B cell (primary cell): ENCODE measurements at regions not wholly inside any gene's neighbourhood (a gene's known extent, or its start where the extent isn't known, plus 50 kb on each side); places are given as distances from the start of the nearest gene placed in this dataset.

Experiments
- ATAC-seq: fragments of 200-7000 bp; cut with Tn5 transposase; one replicate; pipeline ENCODE4 v1.10.0; 2021; ENCODE audit warnings: low read depth, mild to moderate bottlenecking, moderate number of reproducible peaks, moderate library complexity
- CTCF ChIA-PET: fragments of 350-600 bp; sonication (Branson Sonifier 250); formaldehyde crosslinking; loops from one replicate; lab custom pipeline; 2021; ENCODE audit warnings: antibody characterized with exemption, inconsistent platforms; lab: Charles Lee
- POLR2A ChIA-PET: fragments of 350-600 bp; sonication (Branson Sonifier 250); formaldehyde crosslinking; loops from one replicate; lab custom pipeline; 2021; ENCODE audit warnings: antibody characterized with exemption; lab: Charles Lee
- DNase-seq: peaks from one replicate; pipeline ENCODE4 v3.0.0; 2013
- H2AFZ ChIP-seq: 2 replicates; pipeline ENCODE4 v1.6.1; 2012; ENCODE audit warnings: mild to moderate bottlenecking, low read depth, low read length; ENCODE audit not compliant: insufficient read depth, poor library complexity, severe bottlenecking
- H3K27ac ChIP-seq, 2 donors: 1 replicate in 1 of 2; 2 replicates in 1 of 2; pipeline ENCODE4 v1.5.1; 2012 to 2013; ENCODE audit warnings: low read length in 2 of 2, mild to moderate bottlenecking in 2 of 2, moderate library complexity in 1 of 2
- H3K27me3 ChIP-seq, 4 experiments: fragments of 200-600 bp in 1 of 4; sonication (generic) in 1 of 4; replicated peaks in 1 of 4; 1 replicate in 2 of 4; 2 replicates in 2 of 4; pipeline versions ENCODE4 v1.6.1 to v1.7.0; 2013 to 2016; ENCODE audit warnings: low read length in 3 of 4, mild to moderate bottlenecking in 2 of 4, mixed read lengths in 1 of 4, moderate library complexity in 1 of 4; ENCODE audit not compliant: insufficient read depth in 4 of 4, control insufficient read depth in 3 of 4; ENCODE audit errors: control extremely low read depth in 1 of 4
- H3K36me3 ChIP-seq, 2 experiments: replicated peaks in 1 of 2; 1 replicate in 1 of 2; 2 replicates in 1 of 2; pipeline versions ENCODE4 v1.6.1 to v1.7.1; 2013; ENCODE audit warnings: low read length in 1 of 2; ENCODE audit not compliant: insufficient read depth in 2 of 2, control insufficient read depth in 1 of 2; ENCODE audit errors: control extremely low read depth in 1 of 2, extremely low read depth in 1 of 2
- H3K4me1 ChIP-seq, 2 donors: fragments of 200-600 bp in 1 of 2; sonication (generic) in 1 of 2; 1 replicate in 1 of 2; 2 replicates in 1 of 2; pipeline versions ENCODE4 v1.5.1 to v1.6.1; 2013 to 2017; ENCODE audit warnings: low read length in 2 of 2; ENCODE audit not compliant: control insufficient read depth in 2 of 2, insufficient read depth in 2 of 2
- H3K4me2 ChIP-seq: replicated peaks from 2 replicates; pipeline ENCODE3; 2012; ENCODE audit warnings: mild to moderate bottlenecking, low read depth, low read length; ENCODE audit not compliant: poor library complexity, severe bottlenecking
- H3K4me3 ChIP-seq, 5 experiments: fragments of 200-600 bp in 1 of 5; sonication (generic) in 1 of 5; 1 replicate in 3 of 5; 2 replicates in 2 of 5; pipeline versions ENCODE4 v1.5.1 to v1.7.0; 2011 to 2016; ENCODE audit warnings: low read length in 4 of 5, mild to moderate bottlenecking in 4 of 5, low read depth in 2 of 5, control low read depth in 1 of 5, moderate library complexity in 1 of 5; ENCODE audit not compliant: insufficient read depth in 1 of 5; ENCODE audit errors: control extremely low read depth in 1 of 5, extremely low read depth in 1 of 5
- H3K79me2 ChIP-seq: fragments of 200-600 bp; sonication (generic); one replicate; pipeline ENCODE4 v1.6.0; 2016; ENCODE audit warnings: low read length; ENCODE audit not compliant: control insufficient read depth, insufficient read depth
- H3K9ac ChIP-seq: fragments of 200-600 bp; sonication (generic); 2 replicates; pipeline ENCODE4 v1.6.1; 2017; ENCODE audit warnings: mild to moderate bottlenecking, low read length, moderate library complexity
- H3K9me3 ChIP-seq, 3 donors: one replicate each; pipeline versions ENCODE4 v1.6.1 to v1.7.1; 2013; ENCODE audit warnings: low read length in 2 of 3; ENCODE audit not compliant: control insufficient read depth in 2 of 3, insufficient read depth in 1 of 3; ENCODE audit errors: control extremely low read depth in 1 of 3
- H4K20me1 ChIP-seq: 2 replicates; pipeline ENCODE4 v1.6.0; 2012; ENCODE audit warnings: mild to moderate bottlenecking, low read length; ENCODE audit not compliant: insufficient read depth, control insufficient read depth, poor library complexity, severe bottlenecking
- H3K27ac Mint-ChIP-seq: one replicate; pipeline ENCODE4 v1.8.0; 2021; ENCODE audit warnings: mixed read lengths
- H3K27me3 Mint-ChIP-seq: one replicate; pipeline ENCODE4 v1.8.0; 2021; ENCODE audit warnings: mixed read lengths
- H3K4me1 Mint-ChIP-seq: one replicate; pipeline ENCODE4 v1.8.0; 2021; ENCODE audit warnings: mixed read lengths
- H3K4me3 Mint-ChIP-seq: one replicate; pipeline ENCODE4 v1.8.0; 2021; ENCODE audit warnings: mixed read lengths
- H3K9me3 Mint-ChIP-seq: one replicate; pipeline ENCODE4 v1.8.0; 2022; ENCODE audit warnings: mixed read lengths; ENCODE audit not compliant: insufficient read depth
- EZH2 ChIP-seq: IDR thresholded peaks from 2 replicates; pipeline ENCODE4 v1.6.1; 2012; ENCODE audit warnings: borderline replicate concordance, low read depth, mild to moderate bottlenecking, moderate library complexity, low read length; ENCODE audit not compliant: insufficient read depth, poor library complexity, severe bottlenecking
- WGBS: methylation state at CpG from one replicate; pipeline ENCODE4 v1.1.5; 2013; ENCODE audit warnings: missing lambda C conversion rate; ENCODE audit not compliant: insufficient coverage; 5-methylcytosine and 5-hydroxymethylcytosine counted together
- intact Hi-C: fragments of 100-400 bp; cut with micrococcal nuclease; formaldehyde crosslinking; loops from one replicate; pipeline ENCODE4 v1.10.0; 2022
- TF ChIP-seq, protein P1 (sequence below): fragments of 200-600 bp; IDR thresholded peaks from one replicate; pipeline ENCODE4 v1.8.0; 2022; ENCODE audit warnings: antibody characterized with exemption, mild to moderate bottlenecking

DNA sequence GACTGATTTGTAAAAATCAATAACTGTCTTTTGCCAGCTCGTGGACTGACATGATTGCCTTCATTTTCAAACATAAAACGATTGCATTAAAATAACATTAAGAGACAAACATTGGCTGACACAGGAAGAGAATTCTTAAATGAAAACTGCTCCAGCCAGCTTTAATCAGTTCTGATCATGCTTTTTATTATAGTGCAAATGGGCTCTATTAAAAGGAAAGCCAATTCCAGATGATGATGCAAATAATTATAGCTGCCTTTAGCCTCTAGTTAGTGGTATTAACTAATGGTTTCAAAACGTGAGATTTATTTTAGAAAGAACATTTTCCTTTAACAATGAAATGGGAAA lies 301.8 kb upstream of the UBE2E3 start:
- ATAC-seq (no peak), DNase-seq (no peak)
- no peaks in the 10 kb centered on the region for H3K4me1 ChIP-seq
- H3K4me3 ChIP-seq: no peak overlapping the region
- no peaks in the 10 kb centered on the region for H3K79me2 ChIP-seq
- no peaks in the 10 kb centered on the region for H4K20me1 ChIP-seq
- no peak overlapping the region for H3K9ac ChIP-seq
- H3K4me2 ChIP-seq: no peak overlapping the region
- WGBS: no CpG with 5 or more reads among the region's 3 CpGs
- POLR2A ChIA-PET: no interaction called here
- H2AFZ ChIP-seq: no peak overlapping the region
- no peak for TF ChIP-seq EZH2
- TF ChIP-seq, protein P1, sequence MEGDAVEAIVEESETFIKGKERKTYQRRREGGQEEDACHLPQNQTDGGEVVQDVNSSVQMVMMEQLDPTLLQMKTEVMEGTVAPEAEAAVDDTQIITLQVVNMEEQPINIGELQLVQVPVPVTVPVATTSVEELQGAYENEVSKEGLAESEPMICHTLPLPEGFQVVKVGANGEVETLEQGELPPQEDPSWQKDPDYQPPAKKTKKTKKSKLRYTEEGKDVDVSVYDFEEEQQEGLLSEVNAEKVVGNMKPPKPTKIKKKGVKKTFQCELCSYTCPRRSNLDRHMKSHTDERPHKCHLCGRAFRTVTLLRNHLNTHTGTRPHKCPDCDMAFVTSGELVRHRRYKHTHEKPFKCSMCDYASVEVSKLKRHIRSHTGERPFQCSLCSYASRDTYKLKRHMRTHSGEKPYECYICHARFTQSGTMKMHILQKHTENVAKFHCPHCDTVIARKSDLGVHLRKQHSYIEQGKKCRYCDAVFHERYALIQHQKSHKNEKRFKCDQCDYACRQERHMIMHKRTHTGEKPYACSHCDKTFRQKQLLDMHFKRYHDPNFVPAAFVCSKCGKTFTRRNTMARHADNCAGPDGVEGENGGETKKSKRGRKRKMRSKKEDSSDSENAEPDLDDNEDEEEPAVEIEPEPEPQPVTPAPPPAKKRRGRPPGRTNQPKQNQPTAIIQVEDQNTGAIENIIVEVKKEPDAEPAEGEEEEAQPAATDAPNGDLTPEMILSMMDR: no peak
- H3K9me3 ChIP-seq: no peaks in the 10 kb centered on the region
- Mint-ChIP-seq H3K27ac (no peak overlapping the region), H3K27me3 (peaks cover 8% of the 10 kb centered on the region), H3K4me1 (no peaks in the 10 kb centered on the region), H3K4me3 (no peak overlapping the region), H3K9me3 (no peaks in the 10 kb centered on the region)
- intact Hi-C loops: no loop called here
- no peaks in the 10 kb centered on the region for H3K27me3 ChIP-seq
- no peaks in the 10 kb centered on the region for H3K36me3 ChIP-seq
- CTCF ChIA-PET: no interaction called here
- H3K27ac ChIP-seq: no peak overlapping the region

DNA sequence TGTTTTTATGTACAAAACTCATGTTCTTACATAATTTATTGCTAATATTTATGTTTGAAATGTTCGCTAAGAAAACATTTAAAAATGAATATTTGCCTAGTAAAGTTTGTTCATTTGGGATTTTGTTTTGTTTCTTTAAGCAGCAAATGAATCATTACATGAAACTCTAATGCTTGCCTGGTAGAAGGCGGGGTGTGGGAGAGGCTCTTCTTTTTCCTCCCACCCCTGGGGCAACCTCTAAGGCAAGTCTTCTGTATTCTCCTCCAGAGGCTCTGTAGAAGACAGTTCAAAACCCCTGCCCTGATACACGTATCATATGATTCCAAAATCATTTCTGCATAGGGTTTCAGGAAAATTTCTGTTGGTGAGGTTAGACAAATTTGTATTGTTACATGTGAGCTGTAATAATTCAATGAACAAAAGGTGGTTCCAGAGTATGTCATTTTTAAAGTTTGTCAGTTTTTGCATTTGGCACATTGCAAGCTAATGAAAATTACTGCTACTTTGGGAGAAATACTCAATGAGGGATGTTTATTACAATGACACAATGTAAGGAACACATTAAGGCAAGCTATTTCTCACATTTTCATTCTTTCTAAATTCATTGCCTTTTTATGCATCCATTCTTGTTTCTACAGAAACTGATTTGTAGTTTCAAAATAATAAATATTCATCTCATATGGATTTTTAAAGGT lies 302.3 kb upstream of the UBE2E3 start:
- Histone ChIP-seq H4K20me1 (no peaks in the 10 kb centered on the region), H3K27me3 (no peaks in the 10 kb centered on the region), H2AFZ (no peak overlapping the region), H3K9me3 (no peaks in the 10 kb centered on the region), H3K9ac (no peak overlapping the region), H3K4me1 (no peaks in the 10 kb centered on the region), H3K36me3 (no peaks in the 10 kb centered on the region), H3K79me2 (no peaks in the 10 kb centered on the region), H3K4me3 (no peak overlapping the region), H3K4me2 (no peak overlapping the region), H3K27ac (no peak overlapping the region)
- no CpG with 5 or more reads among the region's 3 CpGs for WGBS
- POLR2A ChIA-PET: no interaction called here
- no peak overlapping the region for H3K4me3 Mint-ChIP-seq
- H3K27me3 Mint-ChIP-seq: peaks cover 8% of the 10 kb centered on the region
- H3K9me3 Mint-ChIP-seq: no peaks in the 10 kb centered on the region
- TF ChIP-seq EZH2: no peak
- TF ChIP-seq, protein P1: no peak
- no peaks in the 10 kb centered on the region for H3K4me1 Mint-ChIP-seq
- ATAC-seq (no peak), DNase-seq (no peak)
- no peak overlapping the region for H3K27ac Mint-ChIP-seq
- intact Hi-C loops: no loop called here
- CTCF ChIA-PET: no interaction called here
